ENCODE measurements at regions not wholly inside any gene's neighbourhood (a gene's known extent, or its start where the extent isn't known, plus 50 kb on each side); places are given as distances from the start of the nearest gene placed in this dataset.

DNA sequence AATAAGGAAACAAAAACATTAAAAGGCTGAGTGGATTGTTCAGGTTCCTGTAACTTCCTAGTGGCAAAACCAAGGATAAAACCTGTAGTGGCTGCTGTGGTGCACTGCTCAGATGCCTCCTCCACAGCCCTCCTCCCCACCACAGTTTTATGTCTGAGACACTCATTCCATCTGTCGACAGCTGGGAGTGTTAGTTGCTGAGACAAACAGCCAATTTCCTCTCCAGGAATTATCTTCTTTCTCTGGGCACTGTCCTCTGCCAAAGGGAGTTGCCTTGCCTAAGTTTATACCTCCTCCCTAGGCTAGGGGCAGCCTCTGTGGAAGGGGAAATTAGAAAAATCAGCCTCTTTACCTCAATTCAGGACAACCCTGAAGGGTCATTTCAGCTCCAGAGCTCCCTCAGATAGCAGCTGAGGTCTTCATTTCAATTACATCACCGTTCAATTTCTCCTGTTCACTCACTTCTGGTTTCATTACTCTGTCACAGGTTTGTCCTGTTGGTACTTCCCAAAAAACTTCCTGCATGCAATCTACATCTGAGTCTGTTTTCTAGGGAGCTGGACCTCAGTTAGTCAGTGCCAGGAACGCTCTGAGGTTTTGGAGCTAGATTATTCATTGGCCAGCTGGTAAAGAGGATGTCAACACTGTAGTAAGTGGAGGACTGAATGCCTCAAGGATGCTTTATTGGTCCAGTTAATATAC, 74.9 kb upstream of the ATP2B1 start:
- TF ChIP-seq, protein P1, sequence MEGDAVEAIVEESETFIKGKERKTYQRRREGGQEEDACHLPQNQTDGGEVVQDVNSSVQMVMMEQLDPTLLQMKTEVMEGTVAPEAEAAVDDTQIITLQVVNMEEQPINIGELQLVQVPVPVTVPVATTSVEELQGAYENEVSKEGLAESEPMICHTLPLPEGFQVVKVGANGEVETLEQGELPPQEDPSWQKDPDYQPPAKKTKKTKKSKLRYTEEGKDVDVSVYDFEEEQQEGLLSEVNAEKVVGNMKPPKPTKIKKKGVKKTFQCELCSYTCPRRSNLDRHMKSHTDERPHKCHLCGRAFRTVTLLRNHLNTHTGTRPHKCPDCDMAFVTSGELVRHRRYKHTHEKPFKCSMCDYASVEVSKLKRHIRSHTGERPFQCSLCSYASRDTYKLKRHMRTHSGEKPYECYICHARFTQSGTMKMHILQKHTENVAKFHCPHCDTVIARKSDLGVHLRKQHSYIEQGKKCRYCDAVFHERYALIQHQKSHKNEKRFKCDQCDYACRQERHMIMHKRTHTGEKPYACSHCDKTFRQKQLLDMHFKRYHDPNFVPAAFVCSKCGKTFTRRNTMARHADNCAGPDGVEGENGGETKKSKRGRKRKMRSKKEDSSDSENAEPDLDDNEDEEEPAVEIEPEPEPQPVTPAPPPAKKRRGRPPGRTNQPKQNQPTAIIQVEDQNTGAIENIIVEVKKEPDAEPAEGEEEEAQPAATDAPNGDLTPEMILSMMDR (IDR thresholded peaks at IDR 0.05): no peak
- TF ChIP-seq POLR2AphosphoS5 (IDR thresholded peaks at IDR 0.05): no peak

Measured in transverse colon (tissue), 4 donors.